ENCODE measurements at regions not wholly inside any gene's neighbourhood (a gene's known extent, or its start where the extent isn't known, plus 50 kb on each side); places are given as distances from the start of the nearest gene placed in this dataset.

GRCh38 chr3:94614192-94614591, 551.3 kb downstream of the NSUN3 start:
- Histone ChIP-seq H3K9me3 (no peaks in the 10 kb centered on the region), H3K27me3 (no peaks in the 10 kb centered on the region), H3K4me3 (no peak overlapping the region), H3K36me3 (no peaks in the 10 kb centered on the region), H3K4me1 (no peaks in the 10 kb centered on the region), H3K27ac (no peak overlapping the region)
- TF ChIP-seq POLR2A (IDR thresholded peaks at IDR 0.05): no peak
- TF ChIP-seq CTCF (IDR thresholded peaks at IDR 0.05): no peak
- DNase-seq: no peak

GRCh38 chr3:94615275-94616065, 552.6 kb downstream of the NSUN3 start:
- Histone ChIP-seq H3K4me1 (no peaks in the 10 kb centered on the region), H3K27me3 (no peaks in the 10 kb centered on the region), H3K36me3 (no peaks in the 10 kb centered on the region), H3K9me3 (no peaks in the 10 kb centered on the region), H3K27ac (no peak overlapping the region), H3K4me3 (no peak overlapping the region)
- DNase-seq: no peak
- TF ChIP-seq POLR2A (IDR thresholded peaks at IDR 0.05): no peak
- no peak for TF ChIP-seq CTCF (IDR thresholded peaks at IDR 0.05)

- H3K9me3 ChIP-seq: no peaks in the 10 kb centered on the region
- no peak for DNase-seq
- no peaks in the 10 kb centered on the region for H3K27me3 ChIP-seq
- H3K4me3 ChIP-seq: no peak overlapping the region
- H3K27ac ChIP-seq: no peak overlapping the region
- no peaks in the 10 kb centered on the region for H3K36me3 ChIP-seq
- TF ChIP-seq POLR2A (IDR thresholded peaks at IDR 0.05) (no peak), CTCF (IDR thresholded peaks at IDR 0.05) (no peak)
- H3K4me1 ChIP-seq: no peaks in the 10 kb centered on the region
Measured at GRCh38 chr3:94616833-94617232, 554.0 kb downstream of the NSUN3 start.

GRCh38 chr3:94617312-94617711, 554.5 kb downstream of the NSUN3 start:
- H3K27ac ChIP-seq: no peak overlapping the region
- H3K27me3 ChIP-seq: no peaks in the 10 kb centered on the region
- H3K4me1 ChIP-seq: no peaks in the 10 kb centered on the region
- H3K36me3 ChIP-seq: no peaks in the 10 kb centered on the region
- TF ChIP-seq CTCF (IDR thresholded peaks at IDR 0.05) (no peak), POLR2A (IDR thresholded peaks at IDR 0.05) (no peak)
- DNase-seq: no peak
- H3K4me3 ChIP-seq: no peak overlapping the region
- no peaks in the 10 kb centered on the region for H3K9me3 ChIP-seq

GRCh38 chr3:94619643-94620042, 556.8 kb downstream of the NSUN3 start:
- no peaks in the 10 kb centered on the region for H3K27me3 ChIP-seq
- H3K36me3 ChIP-seq: no peaks in the 10 kb centered on the region
- TF ChIP-seq POLR2A (IDR thresholded peaks at IDR 0.05) (no peak), CTCF (IDR thresholded peaks at IDR 0.05) (no peak)
- no peaks in the 10 kb centered on the region for H3K9me3 ChIP-seq
- H3K27ac ChIP-seq: no peak overlapping the region
- H3K4me3 ChIP-seq: no peak overlapping the region
- no peak for DNase-seq
- H3K4me1 ChIP-seq: no peaks in the 10 kb centered on the region
